IMR-90 (cell line): ENCODE measurements at regions not wholly inside any gene's neighbourhood (a gene's known extent, or its start where the extent isn't known, plus 50 kb on each side); places are given as distances from the start of the nearest gene placed in this dataset.

Source experiments
- ATAC-seq: fragments of 200-7000 bp; cut with Tn5 transposase; 2 replicates; pipeline ENCODE4 v1.9.1; 2020; ENCODE audit warnings: low read depth, mild to moderate bottlenecking, moderate library complexity
- BruUV-seq: library from RNA; stranded (reverse); fragments of 400-500 nt; replicated peaks from 2 replicates; lab custom pipeline; 2021; lab: Mats Ljungman, UMichigan
- CTCF ChIA-PET: fragments of 300-600 bp; formaldehyde crosslinking; extraction: SDS; loops from one replicate; lab custom pipeline; 2021; ENCODE audit warnings: antibody characterized with exemption; lab: Yijun Ruan, JAX
- POLR2A ChIA-PET: fragments of 300-600 bp; sonication (Branson Sonifier 250); formaldehyde crosslinking; loops from one replicate; lab custom pipeline; 2022; ENCODE audit warnings: antibody characterized with exemption; ENCODE audit not compliant: unreplicated experiment; lab: Charles Lee
- DNase-seq: peaks from one replicate; pipeline ENCODE4 v3.0.0; 2013
- H2AFZ ChIP-seq: replicated peaks from 2 replicates; pipeline ENCODE3; 2013; ENCODE audit warnings: low read length, mild to moderate bottlenecking; ENCODE audit not compliant: poor library complexity
- H2AK5ac ChIP-seq: 2 replicates; pipeline ENCODE4 v1.6.1; 2013; ENCODE audit warnings: low read depth, low read length, inconsistent platforms
- H2AK9ac ChIP-seq: replicated peaks from 2 replicates; pipeline ENCODE3; 2013; ENCODE audit warnings: mild to moderate bottlenecking, low read depth, low read length, moderate library complexity; ENCODE audit not compliant: poor library complexity
- H2BK120ac ChIP-seq: 2 replicates; pipeline ENCODE4 v1.6.1; 2013; ENCODE audit warnings: low read depth, low read length, inconsistent platforms
- H2BK15ac ChIP-seq: 3 replicates; pipeline ENCODE4 v1.6.1; 2013; ENCODE audit warnings: low read depth, low read length, inconsistent platforms
- H2BK20ac ChIP-seq: 2 replicates; pipeline ENCODE4 v1.6.1; 2013; ENCODE audit warnings: low read depth, mild to moderate bottlenecking, inconsistent platforms, low read length, moderate library complexity
- H2BK5ac ChIP-seq: 2 replicates; pipeline ENCODE4 v1.6.1; 2013; ENCODE audit warnings: mild to moderate bottlenecking, low read depth, low read length, inconsistent platforms; ENCODE audit not compliant: poor library complexity, severe bottlenecking
- H3K14ac ChIP-seq: replicated peaks from 2 replicates; pipeline ENCODE4 v1.6.1; 2013; ENCODE audit warnings: low read depth, low read length, inconsistent platforms
- H3K18ac ChIP-seq: 2 replicates; pipeline ENCODE4 v1.6.1; 2013; ENCODE audit warnings: low read depth, low read length, control low read depth
- H3K23ac ChIP-seq: 2 replicates; pipeline ENCODE4 v1.6.1; 2013; ENCODE audit warnings: low read depth, low read length, inconsistent platforms
- H3K27ac ChIP-seq: 2 replicates; pipeline ENCODE4 v1.5.1; 2013; ENCODE audit warnings: mild to moderate bottlenecking, control low read depth, low read length; ENCODE audit not compliant: insufficient read depth
- H3K27me3 ChIP-seq: 2 replicates; pipeline ENCODE4 v1.6.1; 2013; ENCODE audit warnings: low read length; ENCODE audit not compliant: control insufficient read depth, insufficient read depth
- H3K36me3 ChIP-seq: 2 replicates; pipeline ENCODE4 v1.6.1; 2013; ENCODE audit warnings: low read length, mixed read lengths; ENCODE audit not compliant: control insufficient read depth, insufficient read depth
- H3K4ac ChIP-seq: 2 replicates; pipeline ENCODE4 v1.6.1; 2013; ENCODE audit warnings: low read depth, low read length, inconsistent platforms
- H3K4me1 ChIP-seq: 2 replicates; pipeline ENCODE4 v1.6.1; 2013; ENCODE audit warnings: low read length, mixed read lengths; ENCODE audit not compliant: control insufficient read depth, insufficient read depth
- H3K4me2 ChIP-seq: 2 replicates; pipeline ENCODE4 v1.6.1; 2013; ENCODE audit warnings: low read depth, mild to moderate bottlenecking, control low read depth, low read length, moderate library complexity
- H3K4me3 ChIP-seq: 2 replicates; pipeline ENCODE4 v1.5.1; 2013; ENCODE audit warnings: low read depth, mild to moderate bottlenecking, control low read depth, low read length, moderate library complexity; ENCODE audit not compliant: insufficient read depth
- H3K56ac ChIP-seq: 2 replicates; pipeline ENCODE4 v1.6.1; 2013; ENCODE audit warnings: low read length, inconsistent platforms; ENCODE audit not compliant: insufficient read depth; ENCODE audit errors: extremely low read depth
- H3K79me1 ChIP-seq, 2 experiments: 2 replicates each; pipeline ENCODE4 v1.6.1; 2013; ENCODE audit warnings: low read length in 2 of 2, inconsistent platforms in 1 of 2, low read depth in 1 of 2
- H3K9ac ChIP-seq: 2 replicates; pipeline ENCODE4 v1.6.1; 2013; ENCODE audit warnings: low read depth, low read length, control low read depth
- H3K9me1 ChIP-seq: 2 replicates; pipeline ENCODE4 v1.6.1; 2013; ENCODE audit warnings: low read length, inconsistent platforms; ENCODE audit not compliant: insufficient read depth
- H3K9me3 ChIP-seq: 2 replicates; pipeline ENCODE4 v1.6.1; 2013; ENCODE audit warnings: low read length; ENCODE audit not compliant: control insufficient read depth, insufficient read depth
- H4K20me1 ChIP-seq: 2 replicates; pipeline ENCODE4 v1.6.1; 2013; ENCODE audit warnings: low read length, inconsistent platforms; ENCODE audit not compliant: insufficient read depth
- H4K5ac ChIP-seq: 2 replicates; pipeline ENCODE4 v1.6.1; 2013; ENCODE audit warnings: mild to moderate bottlenecking, low read depth, low read length, control low read depth
- H4K8ac ChIP-seq, 2 experiments: 2 replicates each; pipeline ENCODE4 v1.6.1; 2013; ENCODE audit warnings: low read depth in 2 of 2, low read length in 2 of 2, control low read depth in 1 of 2, inconsistent platforms in 1 of 2
- H4K91ac ChIP-seq: 2 replicates; pipeline ENCODE4 v1.6.1; 2013; ENCODE audit warnings: low read depth, low read length, inconsistent platforms; ENCODE audit not compliant: insufficient read depth
- BHLHE40 ChIP-seq: fragments of 150-350 bp; IDR thresholded peaks from 2 replicates; pipeline ENCODE4 v1.6.1; 2016; ENCODE audit warnings: mild to moderate bottlenecking, low read depth, low read length
- CEBPB ChIP-seq: IDR thresholded peaks from 2 replicates; pipeline ENCODE4 v1.6.1; 2012; ENCODE audit warnings: low read depth, low read length, improper control_type of control experiment
- CHD1 ChIP-seq: IDR thresholded peaks from 2 replicates; pipeline ENCODE4 v1.6.1; 2012; ENCODE audit warnings: low read depth, low read length, improper control_type of control experiment
- ELK1 ChIP-seq: fragments of 150-350 bp; IDR thresholded peaks from 2 replicates; pipeline ENCODE4 v1.6.1; 2016; ENCODE audit warnings: low read depth, mild to moderate bottlenecking, low read length, moderate library complexity, borderline replicate concordance
- FOS ChIP-seq: fragments of 150-350 bp; IDR thresholded peaks from 2 replicates; pipeline ENCODE4 v1.6.1; 2016; ENCODE audit warnings: low read depth, low read length
- MAZ ChIP-seq: IDR thresholded peaks from 2 replicates; pipeline ENCODE4 v1.6.1; 2012; ENCODE audit warnings: low read depth, mild to moderate bottlenecking, low read length, improper control_type of control experiment, moderate library complexity, borderline replicate concordance
- MXI1 ChIP-seq: IDR thresholded peaks from 2 replicates; pipeline ENCODE4 v1.6.1; 2012; ENCODE audit warnings: low read depth, mild to moderate bottlenecking, low read length, moderate library complexity, borderline replicate concordance
- POLR2A ChIP-seq: IDR thresholded peaks from 2 replicates; pipeline ENCODE4 v1.6.1; 2012; ENCODE audit warnings: mild to moderate bottlenecking, low read depth, low read length
- RAD21 ChIP-seq: IDR thresholded peaks from 2 replicates; pipeline ENCODE4 v1.6.1; 2012; ENCODE audit warnings: low read length, improper control_type of control experiment
- RCOR1 ChIP-seq: IDR thresholded peaks from 2 replicates; pipeline ENCODE4 v1.6.1; 2012; ENCODE audit warnings: mild to moderate bottlenecking, low read length, improper control_type of control experiment; ENCODE audit not compliant: insufficient replicate concordance
- RFX5 ChIP-seq: IDR thresholded peaks from 2 replicates; pipeline ENCODE4 v1.8.0; 2012; ENCODE audit warnings: low read depth, mild to moderate bottlenecking, low read length, moderate library complexity
- WGBS, 2 experiments: methylation state at CpG; one replicate each; pipeline versions ENCODE4 v1.1.5 to v1.1.7; 2013; ENCODE audit warnings: missing lambda C conversion rate in 2 of 2; ENCODE audit not compliant: insufficient read length in 1 of 2; ENCODE audit errors: extremely low coverage in 2 of 2; 5-methylcytosine and 5-hydroxymethylcytosine counted together
- dilution Hi-C: fragments of 300-500 bp; cut with HindIII; formaldehyde crosslinking; loops from one replicate; pipeline ENCODE4 v1.14.3; 2018; ENCODE audit warnings: low sequenced_read_pairs; ENCODE audit not compliant: unreplicated experiment
- in situ Hi-C: fragments of 300-500 bp; cut with MboI; formaldehyde crosslinking; loops from 3 replicates; pipeline ENCODE4 v1.14.3; 2019; ENCODE audit warnings: low sequenced_read_pairs, inconsistent platforms, mixed read lengths
- intact Hi-C: fragments of 100-400 bp; cut with micrococcal nuclease; formaldehyde crosslinking; loops from 2 replicates; pipeline ENCODE4 v1.10.0; 2022

- TF ChIP-seq CHD1 (no peak), POLR2A (no peak), RFX5 (no peak), MXI1 (no peak), MAZ (no peak), FOS (no peak), RCOR1 (no peak), ELK1 (no peak), RAD21 (no peak), BHLHE40 (no peak), CEBPB (no peak)
- Histone ChIP-seq H2BK5ac (no peak overlapping the region), H3K9me1 (no peaks in the 10 kb centered on the region), H3K14ac (no peak overlapping the region), H3K79me1 (no peaks in the 10 kb centered on the region), H4K20me1 (no peaks in the 10 kb centered on the region), H2AK9ac (no peak overlapping the region), H4K91ac (no peak overlapping the region), H3K36me3 (no peaks in the 10 kb centered on the region), H2AFZ (peak overlapping the region; percentile 32), H3K9me3 (no peaks in the 10 kb centered on the region; the same call in 1 of the 2 replicates), H3K27ac (no peak overlapping the region), H2BK20ac (no peak overlapping the region), H3K23ac (no peak overlapping the region), H3K56ac (0 out of 2 replicates have a peak overlapping the region, but pooled peaks have one; percentile 0), H4K8ac (no peak overlapping the region), H3K4me2 (peak overlapping the region; percentile 2; the same call in 1 of the 2 replicates), H3K27me3 (peaks cover 2% of the 10 kb centered on the region; the same call in 1 of the 2 replicates), H3K4me1 (peaks cover 3% of the 10 kb centered on the region; the same call in 1 of the 2 replicates), H3K4me3 (no peak overlapping the region), H2BK15ac (no peak overlapping the region), H3K4ac (no peak overlapping the region), H3K9ac (no peak overlapping the region), H4K5ac (no peak overlapping the region), H2AK5ac (no peak overlapping the region), H3K18ac (no peak overlapping the region), H2BK120ac (no peak overlapping the region)
- ChIA-PET POLR2A (no interaction called here), CTCF (interaction anchor here (1.0 kb wide), 1 partner anchor 36 kb away, joined by 3 read pairs; no protein-coding TSS in a partner anchor)
- DNase-seq = no peak
- no TSS peak for BruUV-seq
- no CpG with 5 or more reads among the region's 8 CpGs for WGBS, 2 experiments
- in situ Hi-C loops = no loop called here
- intact Hi-C loops = no loop called here
- ATAC-seq = no peak
- dilution Hi-C loops = no loop called here
Observed at GRCh38 chr9:89243296-89244061, 64.9 kb upstream of the SHC3 start.
